ENCODE measurements at regions not wholly inside any gene's neighbourhood (a gene's known extent, or its start where the extent isn't known, plus 50 kb on each side); places are given as distances from the start of the nearest gene placed in this dataset.

GRCh38 chr5:130268489-130268888, 364.2 kb downstream of the CHSY3 start:
- no peaks in the 10 kb centered on the region for H3K4me1 ChIP-seq (ENCODE audit: control insufficient read depth in 1 of 2, insufficient read depth in 2 of 2, low read length in 2 of 2)
- H3K4me2 ChIP-seq (replicated peaks; ENCODE audit: extremely low read depth, low read length, poor library complexity, severe bottlenecking) = no peak overlapping the region
- H3K9me3 ChIP-seq (replicated peaks in 1 of 2; ENCODE audit: control insufficient read depth in 1 of 2, insufficient read depth in 1 of 2, low read length in 2 of 2) = no peaks in the 10 kb centered on the region
- no peak overlapping the region for H3K4me3 Mint-ChIP-seq
- no peak overlapping the region for H2AFZ ChIP-seq (ENCODE audit: insufficient read depth, low read depth, low read length, poor library complexity, severe bottlenecking)
- H3K4me3 ChIP-seq (replicated peaks in 1 of 3; ENCODE audit: low read depth in 2 of 3, low read length in 3 of 3) = no peak overlapping the region
- intact Hi-C loops (cut with micrococcal nuclease) = no loop called here
- peaks cover 0 to 3% (median 0%) of the 10 kb centered on the region in 7 donors for H3K9me3 Mint-ChIP-seq
- H3K79me2 ChIP-seq (ENCODE audit: insufficient read depth, low read length) = no peaks in the 10 kb centered on the region
- no peak overlapping the region for H3K9ac ChIP-seq (ENCODE audit: insufficient read depth, low read length, poor library complexity, severe bottlenecking)
- no peak overlapping the region for H3K27ac Mint-ChIP-seq
- H3K27me3 Mint-ChIP-seq (ENCODE audit: low read depth in 3 of 3) = peaks cover 0 to 1% (median 0%) of the 10 kb centered on the region in 3 donors
- TF ChIP-seq CTCF (IDR thresholded peaks at IDR 0.05) = no peak
- WGBS (ENCODE audit: insufficient coverage) = no CpG with 5 or more reads among the region's 2 CpGs
- DNase-seq = no peak
- no peaks in the 10 kb centered on the region for H3K36me3 ChIP-seq (replicated peaks in 1 of 2; ENCODE audit: control insufficient read depth in 1 of 2, insufficient read depth in 2 of 2, low read length in 2 of 2)
- peaks cover 3% of the 10 kb centered on the region for H3K4me1 Mint-ChIP-seq
- no peaks in the 10 kb centered on the region for H4K20me1 ChIP-seq (ENCODE audit: insufficient read depth, low read length)
- H3K36me3 Mint-ChIP-seq = no peaks in the 10 kb centered on the region
- no peak overlapping the region for H3K27ac ChIP-seq (ENCODE audit: low read depth in 1 of 2, low read length in 2 of 2)
- no peaks in the 10 kb centered on the region for H3K27me3 ChIP-seq (ENCODE audit: control insufficient read depth in 2 of 2, insufficient read depth in 2 of 2, low read length in 2 of 2)

GRCh38 chr5:130267926-130268325, 363.7 kb downstream of the CHSY3 start:
- no peak overlapping the region for H3K4me3 Mint-ChIP-seq
- Histone ChIP-seq H3K79me2 (ENCODE audit: insufficient read depth, low read length) (no peaks in the 10 kb centered on the region), H3K9ac (ENCODE audit: insufficient read depth, low read length, poor library complexity, severe bottlenecking) (no peak overlapping the region), H3K27ac (ENCODE audit: low read depth in 1 of 2, low read length in 2 of 2) (no peak overlapping the region), H2AFZ (ENCODE audit: insufficient read depth, low read depth, low read length, poor library complexity, severe bottlenecking) (no peak overlapping the region), H3K4me2 (replicated peaks; ENCODE audit: extremely low read depth, low read length, poor library complexity, severe bottlenecking) (no peak overlapping the region), H3K4me1 (ENCODE audit: control insufficient read depth in 1 of 2, insufficient read depth in 2 of 2, low read length in 2 of 2) (no peaks in the 10 kb centered on the region), H4K20me1 (ENCODE audit: insufficient read depth, low read length) (no peaks in the 10 kb centered on the region), H3K4me3 (replicated peaks in 1 of 3; ENCODE audit: low read depth in 2 of 3, low read length in 3 of 3) (no peak overlapping the region), H3K36me3 (replicated peaks in 1 of 2; ENCODE audit: control insufficient read depth in 1 of 2, insufficient read depth in 2 of 2, low read length in 2 of 2) (no peaks in the 10 kb centered on the region), H3K9me3 (replicated peaks in 1 of 2; ENCODE audit: control insufficient read depth in 1 of 2, insufficient read depth in 1 of 2, low read length in 2 of 2) (no peaks in the 10 kb centered on the region), H3K27me3 (ENCODE audit: control insufficient read depth in 2 of 2, insufficient read depth in 2 of 2, low read length in 2 of 2) (no peaks in the 10 kb centered on the region)
- no peak for TF ChIP-seq CTCF (IDR thresholded peaks at IDR 0.05)
- peaks cover 0 to 3% (median 0%) of the 10 kb centered on the region in 7 donors for H3K9me3 Mint-ChIP-seq
- intact Hi-C loops (cut with micrococcal nuclease) = no loop called here
- H3K27me3 Mint-ChIP-seq (ENCODE audit: low read depth in 3 of 3) = peaks cover 0 to under 1% (median 0%) of the 10 kb centered on the region in 3 donors
- H3K27ac Mint-ChIP-seq = no peak overlapping the region
- WGBS (ENCODE audit: insufficient coverage) = no CpG with 5 or more reads among the region's 2 CpGs
- no peaks in the 10 kb centered on the region for H3K36me3 Mint-ChIP-seq
- no peak for DNase-seq
- peaks cover 3% of the 10 kb centered on the region for H3K4me1 Mint-ChIP-seq
